OCI-LY3 (cell line): ENCODE measurements at regions not wholly inside any gene's neighbourhood (a gene's known extent, or its start where the extent isn't known, plus 50 kb on each side); places are given as distances from the start of the nearest gene placed in this dataset.

ENCODE experiments used
- EZH2phosphoT487 ChIP-seq: fragments of 200-600 bp; shearing (Covaris generic); IDR thresholded peaks from 2 replicates; pipeline ENCODE4 v1.6.1; 2018; ENCODE audit warnings: antibody characterized with exemption, mixed run types, low read depth
- TF ChIP-seq, protein P1 (sequence below): fragments of 200-600, 300-600 bp; sonication (generic); IDR thresholded peaks from 2 replicates; pipeline ENCODE4 v1.5.1; 2014; ENCODE audit warnings: antibody characterized with exemption, low read length, low read depth

DNA sequence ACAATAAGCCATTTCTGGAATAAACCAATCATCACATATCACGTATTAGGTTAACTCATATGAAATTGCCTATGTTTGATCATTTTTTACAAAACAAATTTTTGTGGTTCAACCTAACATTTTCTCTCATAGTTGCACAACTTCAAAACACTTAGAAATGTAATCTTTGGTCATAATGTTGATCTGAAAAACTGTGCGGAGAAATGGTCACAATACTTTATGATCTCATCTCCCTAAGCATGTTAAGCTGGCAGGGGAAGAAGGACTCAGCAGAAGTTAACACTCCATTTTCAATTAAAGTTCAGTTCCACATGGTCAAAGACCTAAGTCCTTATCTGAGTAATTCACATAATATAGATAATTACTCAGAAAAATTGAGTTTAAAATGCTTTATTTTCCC is 194.8 kb downstream of the CAPZA3 start:
- TF ChIP-seq, protein P1, sequence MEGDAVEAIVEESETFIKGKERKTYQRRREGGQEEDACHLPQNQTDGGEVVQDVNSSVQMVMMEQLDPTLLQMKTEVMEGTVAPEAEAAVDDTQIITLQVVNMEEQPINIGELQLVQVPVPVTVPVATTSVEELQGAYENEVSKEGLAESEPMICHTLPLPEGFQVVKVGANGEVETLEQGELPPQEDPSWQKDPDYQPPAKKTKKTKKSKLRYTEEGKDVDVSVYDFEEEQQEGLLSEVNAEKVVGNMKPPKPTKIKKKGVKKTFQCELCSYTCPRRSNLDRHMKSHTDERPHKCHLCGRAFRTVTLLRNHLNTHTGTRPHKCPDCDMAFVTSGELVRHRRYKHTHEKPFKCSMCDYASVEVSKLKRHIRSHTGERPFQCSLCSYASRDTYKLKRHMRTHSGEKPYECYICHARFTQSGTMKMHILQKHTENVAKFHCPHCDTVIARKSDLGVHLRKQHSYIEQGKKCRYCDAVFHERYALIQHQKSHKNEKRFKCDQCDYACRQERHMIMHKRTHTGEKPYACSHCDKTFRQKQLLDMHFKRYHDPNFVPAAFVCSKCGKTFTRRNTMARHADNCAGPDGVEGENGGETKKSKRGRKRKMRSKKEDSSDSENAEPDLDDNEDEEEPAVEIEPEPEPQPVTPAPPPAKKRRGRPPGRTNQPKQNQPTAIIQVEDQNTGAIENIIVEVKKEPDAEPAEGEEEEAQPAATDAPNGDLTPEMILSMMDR = no peak
- TF ChIP-seq EZH2phosphoT487 = no peak
